ENCODE measurements at regions not wholly inside any gene's neighbourhood (a gene's known extent, or its start where the extent isn't known, plus 50 kb on each side); places are given as distances from the start of the nearest gene placed in this dataset.
"Not testable (repeated sequence)": the region's sequence is repeated elsewhere in the genome, so short reads cannot be mapped to it uniquely, and the experiment has no call there.

DNA sequence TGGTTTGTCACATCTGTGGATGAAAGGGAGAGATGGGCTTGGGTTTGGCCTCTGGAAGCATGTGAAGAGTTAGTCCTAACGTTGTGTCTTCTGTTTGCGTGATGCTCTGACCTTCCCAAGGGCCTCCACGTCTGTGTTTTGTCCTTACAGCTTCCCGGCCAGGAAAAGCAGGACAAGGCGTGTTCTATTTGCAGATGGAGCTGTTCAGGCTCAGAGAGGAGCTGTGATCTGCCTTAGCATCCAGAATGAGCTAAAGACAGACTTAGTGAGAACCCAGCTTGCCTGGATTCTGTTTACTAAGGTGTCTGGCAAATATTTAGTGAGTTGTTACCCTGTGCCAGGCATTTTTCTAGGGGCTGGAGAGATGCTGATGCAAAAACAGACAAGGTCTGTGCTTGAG is 282.1 kb downstream of the CBLN1 start:
- DNase-seq (ENCODE audit: low read depth in 2 of 2) = no peak

DNA sequence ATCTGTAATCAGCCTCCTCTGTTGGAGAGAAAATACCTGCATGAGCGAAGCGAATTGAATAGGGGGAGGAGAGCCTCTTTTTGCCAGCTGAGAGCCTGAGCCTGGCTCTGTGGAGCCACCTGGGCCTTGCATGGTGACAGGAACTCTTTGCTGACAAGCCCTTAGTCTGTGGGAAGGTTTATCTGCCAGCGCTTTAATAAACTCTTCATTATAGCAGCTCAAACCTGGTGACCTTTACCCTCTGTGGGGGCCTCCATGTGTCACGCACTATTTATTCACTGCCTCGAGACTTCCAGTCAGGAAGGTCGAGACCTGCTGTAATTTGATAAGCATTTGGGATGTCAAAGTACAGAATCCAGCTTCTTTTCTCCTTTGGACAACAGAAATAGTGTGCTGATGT is 282.6 kb downstream of the CBLN1 start:
- no peak for DNase-seq (ENCODE audit: low read depth in 2 of 2)

DNA sequence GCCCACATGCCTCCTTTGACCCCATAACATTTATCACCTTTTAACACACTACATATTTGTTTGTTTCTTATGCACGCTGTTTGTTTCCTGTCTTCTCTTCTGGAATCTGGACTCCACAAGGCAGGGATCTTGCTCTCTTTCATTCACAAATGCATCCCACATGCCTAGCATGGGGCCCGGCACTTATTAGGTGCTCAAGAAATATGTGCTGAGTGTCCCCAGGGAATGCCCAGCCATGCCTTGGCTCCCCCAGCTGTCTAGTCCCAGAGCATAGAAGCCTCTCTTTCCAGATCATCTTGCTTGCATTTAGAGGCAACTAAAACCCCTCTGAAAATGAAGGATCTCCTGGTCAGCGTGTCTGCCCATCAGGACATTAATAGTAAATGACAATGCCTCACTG is 283.7 kb downstream of the CBLN1 start:
- no peak for DNase-seq (ENCODE audit: low read depth in 2 of 2)

DNA sequence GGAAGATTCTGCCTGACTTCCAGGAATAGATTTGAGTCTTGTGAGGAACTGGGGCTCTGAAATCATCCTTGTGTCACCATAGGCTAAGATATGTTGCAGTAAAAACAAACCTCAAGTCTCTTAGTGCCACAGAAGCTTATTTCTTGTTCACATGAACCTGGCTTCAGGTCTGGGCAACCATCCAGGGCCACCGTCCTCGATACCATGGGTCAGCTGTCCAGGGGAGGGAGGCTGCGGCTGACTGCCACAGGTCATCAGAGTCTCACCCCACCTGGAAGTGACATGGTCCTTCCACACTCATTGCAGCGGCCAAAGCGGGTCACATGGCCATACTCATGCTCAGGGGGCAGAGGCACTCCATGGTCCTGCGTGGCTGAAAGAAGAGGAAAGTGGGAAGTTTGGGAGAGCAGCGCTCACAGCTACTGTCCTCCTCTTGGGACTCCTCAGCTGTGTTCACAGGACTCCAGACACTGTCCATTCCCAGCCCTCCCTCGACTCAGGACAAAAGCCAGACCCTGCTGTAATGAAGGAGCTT is 284.5 kb downstream of the CBLN1 start:
- DNase-seq (ENCODE audit: low read depth in 2 of 2) = no peak

DNA sequence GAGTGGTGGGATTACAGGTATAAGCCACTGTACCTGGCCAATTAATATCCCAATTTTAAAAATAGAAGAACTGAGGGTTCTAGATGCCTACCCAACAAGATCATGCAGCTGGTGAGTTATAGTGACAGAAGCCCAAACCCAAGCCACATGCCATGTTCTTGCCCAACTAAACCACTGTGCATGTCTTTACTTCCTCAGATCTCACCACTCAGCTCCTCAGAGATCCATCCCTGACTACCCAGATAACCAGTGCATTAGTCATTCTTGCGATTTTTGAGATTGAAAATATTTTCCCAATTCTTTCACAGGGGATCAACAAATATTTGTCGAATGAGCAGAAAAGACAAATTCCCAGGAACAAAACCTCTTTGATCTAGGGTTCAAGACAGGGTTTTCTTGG is 303.1 kb downstream of the CBLN1 start:
- DNase-seq (ENCODE audit: low read depth in 2 of 2) = no peak

DNA sequence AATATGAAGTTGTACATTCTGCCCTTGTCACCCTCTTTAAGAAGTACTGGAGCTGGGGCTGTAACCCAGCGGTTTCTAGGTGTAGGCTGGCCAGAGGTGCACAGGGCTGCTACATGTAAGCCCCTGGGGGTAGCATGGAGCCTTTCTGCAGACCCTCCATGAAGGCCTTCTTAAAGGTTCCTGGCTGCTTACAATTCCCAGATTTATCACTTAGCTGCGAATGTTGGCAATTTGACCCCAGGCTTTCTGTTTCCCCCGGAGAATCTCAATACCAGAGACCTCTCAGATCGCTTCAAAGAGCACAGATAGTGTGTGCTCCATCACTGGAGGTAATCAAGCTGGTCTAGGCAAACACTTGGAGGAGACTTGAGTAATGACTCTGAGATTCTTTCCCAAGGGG is 309.4 kb downstream of the CBLN1 start:
- DNase-seq (ENCODE audit: low read depth in 2 of 2) = no peak

DNA sequence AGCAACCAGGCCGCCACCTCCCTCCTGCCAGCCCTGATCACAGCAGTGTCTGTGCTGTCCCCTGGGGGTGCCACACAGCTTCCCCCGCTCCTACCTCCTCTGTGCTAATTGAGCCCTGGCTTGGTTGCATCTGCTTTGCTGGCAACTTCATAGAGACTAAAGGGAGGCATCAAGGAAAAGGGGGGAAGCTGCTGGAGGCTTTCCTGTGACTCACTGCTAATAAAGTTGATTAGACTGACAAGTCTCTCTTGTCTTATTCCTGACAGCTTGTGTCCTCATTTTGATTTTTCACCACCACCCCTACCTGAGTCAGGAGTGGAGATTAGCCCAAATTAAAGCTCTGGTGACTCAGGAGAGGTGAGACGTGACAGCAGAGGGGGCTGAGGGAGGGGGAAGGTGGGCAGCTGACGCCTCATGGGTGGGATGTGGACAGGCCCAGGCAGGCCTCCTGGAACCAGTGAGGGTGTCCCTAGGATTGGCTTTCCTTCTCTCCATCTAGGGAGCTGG is 310.0 kb downstream of the CBLN1 start:
- no peak for DNase-seq (ENCODE audit: low read depth in 2 of 2)

DNA sequence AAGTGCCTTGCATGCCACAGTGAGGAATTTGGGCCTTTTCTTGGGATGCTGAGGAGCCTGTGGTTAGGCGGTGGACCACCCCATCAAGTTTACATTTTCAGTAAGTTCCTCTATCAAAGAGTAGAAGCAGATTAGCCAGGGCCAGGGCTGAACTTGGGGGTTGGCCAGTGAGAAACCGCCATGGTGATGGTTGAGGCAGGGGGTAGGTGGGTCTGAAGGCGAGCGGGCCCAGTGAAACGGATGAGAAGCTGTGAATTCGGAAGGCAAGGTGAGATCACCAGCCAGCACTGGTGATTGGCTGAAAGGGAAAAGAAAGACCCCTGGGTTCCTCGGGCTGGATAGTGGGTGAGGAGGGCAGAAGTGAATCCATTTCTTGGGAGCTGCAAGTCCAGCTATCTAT is 311.4 kb downstream of the CBLN1 start:
- DNase-seq (ENCODE audit: low read depth in 2 of 2) = no peak

DNA sequence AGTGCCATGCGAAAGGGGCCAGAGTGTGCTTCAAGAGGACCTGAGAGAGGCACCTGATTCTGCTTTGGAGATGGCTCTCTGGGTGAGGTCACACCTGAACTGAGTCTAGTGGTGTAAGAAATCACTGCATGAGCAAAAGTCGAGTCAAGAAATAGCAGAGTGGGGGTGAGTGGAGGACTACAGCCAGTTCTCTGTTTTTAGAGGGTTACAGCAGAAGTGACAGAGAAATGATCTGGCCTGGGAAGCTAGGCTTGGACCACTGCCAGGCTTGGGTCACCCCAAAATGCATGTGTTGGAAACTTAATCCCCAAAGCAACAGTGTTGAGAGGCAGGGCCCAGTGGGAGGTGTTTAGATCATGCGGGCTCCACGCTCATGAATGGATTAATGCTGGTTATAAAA is 312.0 kb downstream of the CBLN1 start:
- DNase-seq (ENCODE audit: low read depth in 2 of 2) = no peak

DNA sequence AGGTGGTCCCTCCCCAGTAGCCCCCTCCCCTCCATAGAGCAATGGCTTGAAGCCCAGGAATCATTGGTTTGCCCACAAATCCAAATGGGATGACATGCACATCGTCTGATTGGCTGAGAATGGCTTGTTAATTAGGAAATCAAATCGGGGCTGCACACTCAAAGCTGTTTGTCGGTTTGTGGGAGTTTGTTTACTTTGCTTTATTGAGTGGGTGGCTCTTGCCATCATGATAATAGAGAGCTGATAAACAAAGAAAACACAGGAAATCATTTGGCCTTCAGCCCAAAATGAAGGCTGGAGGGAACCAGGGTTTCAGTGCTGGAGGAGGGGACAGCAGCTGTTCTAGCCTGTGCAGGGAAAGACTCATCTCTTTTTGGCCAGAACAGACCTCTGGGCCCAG is 316.3 kb downstream of the CBLN1 start:
- no peak for DNase-seq (ENCODE audit: low read depth in 2 of 2)

DNA sequence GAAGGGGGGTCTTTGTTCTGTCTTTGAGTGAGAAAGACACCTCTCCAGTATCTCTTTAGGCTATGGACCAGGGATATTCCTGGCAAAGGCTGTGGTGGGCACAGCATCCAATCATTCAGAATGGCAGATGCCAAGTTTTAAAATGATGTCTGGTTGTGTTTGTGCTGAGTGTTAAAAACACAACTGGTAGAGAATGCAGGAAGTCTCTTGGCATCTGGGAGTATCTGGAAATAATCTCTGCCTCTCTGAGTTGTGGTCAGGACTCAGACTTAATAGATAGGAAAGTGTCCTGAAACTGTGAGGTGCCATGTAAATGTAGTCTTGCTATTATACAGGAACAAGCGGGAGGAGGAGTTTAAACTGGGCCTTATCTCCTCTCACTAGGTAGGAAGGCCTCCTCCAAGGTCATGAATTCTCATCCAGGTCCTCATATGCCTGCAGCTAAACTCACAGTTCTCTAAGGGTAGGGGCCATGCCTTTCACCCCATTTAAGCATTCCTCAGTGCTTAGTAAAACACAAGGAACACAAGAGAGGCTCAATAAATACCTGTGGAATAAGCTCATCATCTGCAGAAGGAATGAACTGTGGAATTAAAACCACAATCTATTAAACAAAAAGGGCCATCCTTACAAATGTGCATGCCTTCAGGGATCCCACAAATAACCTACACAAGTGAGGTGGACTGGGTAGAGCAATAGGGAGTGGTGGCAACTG is 317.6 kb downstream of the CBLN1 start:
- no peak for DNase-seq (ENCODE audit: low read depth in 2 of 2)

DNA sequence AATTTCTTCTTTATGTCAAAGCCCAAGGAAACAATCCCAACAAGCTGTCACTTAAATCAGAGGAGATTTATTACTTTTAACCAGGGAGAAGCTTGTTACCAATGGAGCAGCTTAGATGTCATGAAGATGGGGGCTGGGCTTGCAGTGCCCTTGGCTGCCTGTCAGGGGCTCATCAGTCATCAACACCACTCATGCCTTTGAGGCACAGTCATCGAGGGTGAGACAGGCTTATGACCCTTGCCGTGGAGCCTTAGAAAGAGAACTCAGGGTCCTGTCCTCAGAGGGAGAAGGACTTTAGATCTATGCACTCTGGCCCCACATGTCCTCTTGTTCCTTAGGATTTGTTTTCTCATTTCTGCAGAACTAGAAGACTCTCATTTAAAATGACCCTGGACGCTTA is 318.3 kb downstream of the CBLN1 start:
- no peak for DNase-seq (ENCODE audit: low read depth in 2 of 2)

DNA sequence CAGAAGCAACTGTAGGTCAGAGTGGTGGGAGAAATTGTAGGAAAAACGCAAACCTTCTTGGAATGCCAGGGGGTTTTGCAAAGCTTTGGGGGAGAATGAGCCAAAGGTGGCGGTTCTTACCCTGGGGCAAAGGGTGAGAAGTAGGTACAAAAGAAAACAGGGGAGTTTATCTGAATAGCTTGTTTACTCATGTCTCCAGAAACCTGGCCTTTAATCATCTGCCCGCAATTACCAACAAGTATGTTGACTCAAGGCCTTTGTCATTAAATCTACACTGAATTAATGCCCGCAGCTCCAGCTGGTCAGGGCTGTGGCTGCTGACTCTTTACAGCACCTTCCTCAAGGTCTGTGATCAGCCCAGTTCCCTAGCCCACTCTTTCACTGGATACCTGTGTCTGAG is 320.1 kb downstream of the CBLN1 start:
- DNase-seq (ENCODE audit: low read depth in 2 of 2) = no peak

DNA sequence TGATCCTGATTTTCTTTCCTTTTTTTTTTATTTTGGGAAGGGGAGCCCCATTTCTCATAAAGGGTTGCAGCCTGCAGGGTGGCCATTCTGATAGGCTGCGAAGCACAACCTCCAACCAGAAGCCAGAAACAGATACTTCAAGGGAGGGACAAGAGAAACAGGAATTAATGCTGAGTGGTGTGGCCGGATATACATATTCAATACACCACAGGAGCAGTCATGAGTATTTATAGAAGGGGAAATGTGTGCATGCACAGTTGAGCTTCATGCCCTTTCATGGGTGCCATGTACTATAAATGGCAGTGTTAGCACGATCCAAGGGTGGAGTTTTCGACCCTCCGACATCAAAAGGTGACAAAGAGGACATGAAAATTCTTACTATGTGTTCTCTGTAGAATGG is 320.8 kb downstream of the CBLN1 start:
- no peak for DNase-seq (ENCODE audit: low read depth in 2 of 2)

DNA sequence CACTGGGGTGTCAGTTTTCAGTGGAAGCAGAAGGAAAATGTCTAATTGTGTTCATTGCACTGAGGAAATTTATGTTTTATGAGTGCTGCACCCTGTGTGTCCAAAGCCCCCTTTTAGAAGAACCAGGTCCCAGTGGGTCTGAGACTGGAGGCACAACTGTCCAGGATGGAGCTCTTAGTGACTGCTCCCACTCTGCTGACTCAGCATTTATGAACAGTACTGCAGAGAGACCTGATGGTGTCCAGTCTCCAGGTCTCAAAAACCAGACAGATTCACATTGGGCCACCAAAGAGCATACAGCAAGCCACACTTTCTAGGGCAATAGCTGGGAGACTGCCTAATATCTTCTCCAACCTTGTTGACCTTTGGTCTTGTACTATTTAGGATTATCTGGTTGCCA is 321.9 kb downstream of the CBLN1 start:
- no peak for DNase-seq (ENCODE audit: low read depth in 2 of 2)

DNA sequence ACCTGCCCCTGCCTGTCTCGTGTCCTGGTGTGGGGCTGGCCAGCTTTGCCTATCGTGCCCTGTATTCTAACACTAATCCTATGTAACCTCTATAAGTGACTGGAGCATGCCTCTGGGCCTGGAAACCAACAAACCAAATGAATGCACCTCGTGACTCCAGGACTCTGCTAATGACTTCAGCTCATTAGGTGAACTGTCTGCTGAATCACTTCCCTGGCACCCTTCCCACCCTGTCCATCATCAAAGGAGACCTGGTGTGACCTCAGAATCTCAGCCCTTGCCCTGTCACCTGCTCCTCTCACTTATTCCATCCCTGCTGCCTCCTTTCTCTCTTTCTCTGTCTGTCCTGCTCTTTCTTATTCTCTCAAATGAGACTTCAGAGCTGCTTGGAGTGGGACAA is 322.4 kb downstream of the CBLN1 start:
- no peak for DNase-seq (ENCODE audit: low read depth in 2 of 2)

DNA sequence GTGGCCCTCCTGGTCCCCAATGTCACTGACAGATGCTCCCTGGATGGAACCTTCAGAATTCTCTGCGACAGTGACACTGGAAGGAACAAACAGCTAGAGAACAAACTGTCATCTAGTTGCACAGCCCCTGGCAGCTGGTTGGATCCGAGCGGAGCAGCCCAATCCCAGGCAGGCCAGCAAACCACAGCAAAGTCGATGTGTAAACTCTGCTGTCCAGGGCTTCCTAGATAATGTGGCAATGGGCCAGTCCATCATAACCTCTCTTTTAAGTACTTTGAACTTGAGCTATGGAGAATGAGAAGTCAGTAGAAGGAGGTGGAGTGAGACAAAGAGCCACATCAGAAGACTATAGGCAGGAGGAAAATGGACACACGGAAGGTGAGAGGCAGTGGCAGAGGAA is 323.0 kb downstream of the CBLN1 start:
- DNase-seq (ENCODE audit: low read depth in 2 of 2) = no peak

DNA sequence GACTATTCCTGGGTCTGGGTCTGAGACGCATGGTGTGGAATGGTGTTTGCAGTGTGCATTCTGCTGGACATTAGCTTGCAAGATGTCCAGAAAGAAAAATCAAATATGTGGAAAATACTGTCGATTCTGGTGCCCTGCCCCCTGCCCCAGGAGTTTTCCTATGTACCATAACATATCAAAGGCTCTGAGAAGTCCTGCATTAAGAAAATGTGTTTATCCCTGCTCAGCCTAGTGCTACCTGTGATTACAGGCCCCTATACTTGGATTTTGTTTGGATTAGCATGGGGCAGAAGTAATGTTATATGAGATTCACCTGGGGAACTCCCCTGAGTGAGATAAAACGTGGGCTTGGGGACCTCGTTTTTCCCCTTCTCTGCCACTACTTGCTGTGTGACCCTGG is 325.0 kb downstream of the CBLN1 start:
- no peak for DNase-seq (ENCODE audit: low read depth in 2 of 2)

DNA sequence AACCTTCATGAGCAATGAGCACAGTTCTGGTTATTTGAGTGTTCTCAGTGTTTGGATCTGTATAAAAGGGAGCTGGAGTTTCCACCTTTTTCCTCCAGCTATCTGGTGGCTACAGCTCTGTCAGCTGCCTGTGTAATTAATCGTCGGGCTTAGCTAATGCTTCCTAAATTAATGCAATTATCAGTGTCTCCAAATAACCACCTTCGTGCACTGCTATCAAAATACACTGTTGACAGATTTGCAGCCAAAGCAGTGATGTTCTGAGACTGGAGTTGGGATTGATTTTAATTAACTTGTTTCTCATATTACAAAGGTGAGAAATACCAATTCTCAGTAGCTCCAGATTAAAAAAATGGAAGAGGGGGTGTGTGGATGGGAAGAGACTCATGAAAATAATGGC is 325.8 kb downstream of the CBLN1 start:
- DNase-seq (ENCODE audit: low read depth in 2 of 2) = no peak

DNA sequence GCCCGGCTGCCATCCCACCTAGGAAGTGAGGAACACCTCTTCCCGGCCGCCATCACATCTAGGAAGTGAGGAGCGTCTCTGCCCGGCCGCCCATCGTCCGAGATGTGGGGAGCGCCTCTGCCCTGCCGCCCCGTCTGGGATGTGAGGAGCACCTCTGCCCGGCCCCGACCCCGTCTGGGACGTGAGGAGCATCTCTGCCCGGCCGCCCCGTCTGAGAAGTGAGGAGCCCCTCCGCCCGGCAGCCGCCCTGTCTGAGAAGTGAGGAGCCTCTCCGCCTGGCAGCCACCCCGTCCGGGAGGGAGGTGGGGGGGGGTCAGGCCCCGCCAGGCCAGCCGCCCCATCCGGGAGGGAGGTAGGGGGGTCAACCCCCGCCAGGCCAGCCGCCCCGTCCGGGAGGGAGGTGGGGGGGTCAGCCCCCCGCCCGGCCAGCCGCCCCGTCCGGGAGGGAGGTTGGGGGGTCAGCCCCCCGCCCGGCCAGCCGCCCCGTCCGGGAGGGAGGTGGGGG is 330.0 kb downstream of the CBLN1 start:
- DNase-seq (ENCODE audit: low read depth in 2 of 2) = not testable (repeated sequence)

DNA sequence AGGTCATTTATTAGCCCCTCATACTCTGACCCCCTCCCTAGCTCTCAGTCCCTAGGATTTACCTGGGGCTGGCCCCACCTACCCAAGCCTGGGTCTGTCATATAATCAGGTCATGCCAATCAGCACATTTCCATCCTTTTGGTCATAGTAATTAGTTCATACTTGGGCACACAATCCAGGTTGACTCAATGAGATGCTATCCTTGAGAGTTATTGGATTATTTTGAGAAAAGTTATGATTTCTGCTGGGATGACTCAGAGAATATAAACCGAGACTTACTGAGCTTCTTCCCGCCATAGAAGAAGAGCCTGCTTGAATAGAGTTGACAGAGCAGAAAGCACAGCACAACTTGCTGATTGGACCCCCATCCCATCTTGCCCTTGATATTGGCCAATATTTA is 331.5 kb downstream of the CBLN1 start:
- DNase-seq (ENCODE audit: low read depth in 2 of 2) = no peak

DNA sequence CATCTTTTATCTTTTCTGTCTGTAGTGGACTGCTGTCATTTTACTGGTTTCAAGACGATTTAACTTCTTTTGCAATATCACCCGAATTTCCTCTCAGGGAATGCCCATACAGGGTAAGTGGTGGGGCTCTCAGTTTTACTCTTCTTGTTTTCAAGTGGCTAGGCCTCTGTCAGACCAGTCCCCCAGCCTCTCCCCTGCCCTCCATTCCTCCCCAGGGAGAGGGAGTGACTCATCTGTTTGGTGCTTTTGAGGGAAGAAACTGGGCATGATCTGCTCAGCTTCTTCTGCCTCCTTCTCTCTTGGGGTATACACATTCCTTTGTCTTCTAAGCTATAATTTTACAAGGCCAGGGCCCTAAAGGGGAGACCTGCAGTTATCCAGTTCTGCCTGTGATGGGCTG is 332.0 kb downstream of the CBLN1 start:
- DNase-seq (ENCODE audit: low read depth in 2 of 2) = no peak

DNA sequence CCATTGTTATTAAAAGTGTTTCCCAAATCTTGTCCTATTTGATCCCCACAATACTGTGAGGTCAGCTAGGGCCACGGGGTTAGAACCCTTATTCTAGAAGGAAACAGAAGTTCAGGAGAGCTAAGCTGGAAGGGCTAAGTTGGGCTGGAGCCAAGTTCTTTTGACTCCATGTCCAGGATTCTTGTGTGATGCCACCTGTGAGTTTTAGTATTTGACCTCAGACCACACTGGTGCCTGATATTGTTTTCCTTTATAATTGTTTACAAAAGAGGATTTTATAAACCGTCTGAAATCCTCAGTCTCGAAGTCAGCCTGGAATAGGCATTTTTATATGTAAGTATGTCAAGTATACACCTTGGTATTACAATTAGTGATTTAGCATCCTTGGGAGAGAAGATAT is 332.7 kb downstream of the CBLN1 start:
- no peak for DNase-seq (ENCODE audit: low read depth in 2 of 2)

DNA sequence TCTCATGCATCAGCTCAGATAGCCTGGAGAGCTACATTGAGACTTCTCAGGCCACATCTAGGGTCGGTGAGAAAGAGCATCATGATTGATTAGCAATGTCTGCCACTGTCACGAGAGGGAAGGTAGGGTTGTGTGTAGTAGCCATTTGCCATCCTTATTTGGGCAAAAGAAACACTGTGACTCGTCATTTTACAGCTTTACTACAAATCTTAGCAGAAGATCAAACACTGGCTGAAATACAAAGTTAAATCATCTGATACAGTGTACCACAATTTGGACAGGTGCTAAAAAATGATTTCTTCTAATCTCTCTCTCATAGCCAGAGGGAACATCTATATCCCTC is 334.3 kb downstream of the CBLN1 start:
- no peak for DNase-seq (ENCODE audit: low read depth in 2 of 2)

Data from stimulated activated CD8-positive, alpha-beta memory T cell treated with anti-CD3 and anti-CD28 coated beads, Interleukin-2, amount 100 ng/mL, for 48 hours (primary cell).